CD4-positive, alpha-beta T cell (primary cell): ENCODE measurements at regions not wholly inside any gene's neighbourhood (a gene's known extent, or its start where the extent isn't known, plus 50 kb on each side); places are given as distances from the start of the nearest gene placed in this dataset.

Source experiments
- ATAC-seq: fragments of 200-7000 bp; cut with Tn5 transposase; one replicate; pipeline ENCODE4 v1.10.0; 2022; ENCODE audit warnings: mild to moderate bottlenecking; ENCODE audit not compliant: poor library complexity
- CTCF ChIA-PET: fragments of 350-600 bp; sonication (Branson Sonifier 250); formaldehyde crosslinking; loops from one replicate; lab custom pipeline; 2021; ENCODE audit warnings: antibody characterized with exemption, inconsistent platforms; lab: Charles Lee
- POLR2A ChIA-PET: fragments of 350-600 bp; sonication (Branson Sonifier 250); formaldehyde crosslinking; loops from one replicate; lab custom pipeline; 2021; ENCODE audit warnings: antibody characterized with exemption, inconsistent platforms; lab: Charles Lee
- DNase-seq, 14 experiments: peaks; one replicate each; pipeline ENCODE4 v3.0.0-alpha.2; 2013 to 2020; ENCODE audit warnings: mixed read lengths in 2 of 14
- H3K27ac ChIP-seq, 2 donors: one replicate each; pipeline versions ENCODE4 v1.5.1 to v1.7.0; 2013; ENCODE audit warnings: low read length in 2 of 2, low read depth in 1 of 2, mild to moderate bottlenecking in 1 of 2
- H3K27me3 ChIP-seq, 2 experiments: 1 replicate in 1 of 2; 2 replicates in 1 of 2; pipeline versions ENCODE4 v1.6.1 to v1.7.0; 2013; ENCODE audit warnings: low read length in 2 of 2, control low read depth in 1 of 2, mild to moderate bottlenecking in 1 of 2, moderate library complexity in 1 of 2; ENCODE audit not compliant: insufficient read depth in 2 of 2, control insufficient read depth in 1 of 2
- H3K36me3 ChIP-seq: one replicate; pipeline ENCODE4 v1.6.1; 2013; ENCODE audit warnings: low read length, control low read depth; ENCODE audit not compliant: insufficient read depth
- H3K4me1 ChIP-seq: one replicate; pipeline ENCODE4 v1.6.1; 2013; ENCODE audit warnings: low read length, control low read depth; ENCODE audit not compliant: insufficient read depth
- H3K4me3 ChIP-seq: one replicate; pipeline ENCODE4 v1.5.1; 2013; ENCODE audit warnings: mild to moderate bottlenecking, low read length, moderate library complexity
- H3K9me3 ChIP-seq, 2 experiments: 1 replicate in 1 of 2; 2 replicates in 1 of 2; pipeline versions ENCODE4 v1.6.1 to v1.7.0; 2013; ENCODE audit warnings: low read length in 2 of 2, mild to moderate bottlenecking in 2 of 2, control low read depth in 1 of 2, moderate library complexity in 1 of 2; ENCODE audit not compliant: control insufficient read depth in 1 of 2, insufficient read depth in 1 of 2
- H3K27ac Mint-ChIP-seq: one replicate; pipeline ENCODE4 v1.8.0; 2020; ENCODE audit warnings: mixed read lengths
- H3K27me3 Mint-ChIP-seq: one replicate; pipeline ENCODE4 v1.8.0; 2021; ENCODE audit warnings: mixed read lengths
- H3K36me3 Mint-ChIP-seq: one replicate; pipeline ENCODE4 v1.8.0; 2021; ENCODE audit warnings: low read depth, mixed read lengths
- H3K4me1 Mint-ChIP-seq: one replicate; pipeline ENCODE4 v1.8.0; 2021; ENCODE audit warnings: low read depth, mixed read lengths
- H3K4me3 Mint-ChIP-seq: one replicate; pipeline ENCODE4 v1.8.0; 2020; ENCODE audit warnings: mild to moderate bottlenecking, mixed read lengths
- H3K9me3 Mint-ChIP-seq: one replicate; pipeline ENCODE4 v1.8.0; 2020; ENCODE audit warnings: mixed read lengths
- intact Hi-C, 2 experiments: fragments of 100-400 bp; cut with DNase I in 1 of 2; cut with micrococcal nuclease in 1 of 2; formaldehyde crosslinking; loops; one replicate each; pipeline versions ENCODE4 v1.15.1 to v1.9.0; 2023 to 2025; cut with DNase I, micrococcal nuclease
- TF ChIP-seq, protein P1 (sequence below): fragments of 200-600 bp; IDR thresholded peaks from one replicate; pipeline ENCODE4 v1.8.0; 2022; ENCODE audit warnings: antibody characterized with exemption, mild to moderate bottlenecking

DNA sequence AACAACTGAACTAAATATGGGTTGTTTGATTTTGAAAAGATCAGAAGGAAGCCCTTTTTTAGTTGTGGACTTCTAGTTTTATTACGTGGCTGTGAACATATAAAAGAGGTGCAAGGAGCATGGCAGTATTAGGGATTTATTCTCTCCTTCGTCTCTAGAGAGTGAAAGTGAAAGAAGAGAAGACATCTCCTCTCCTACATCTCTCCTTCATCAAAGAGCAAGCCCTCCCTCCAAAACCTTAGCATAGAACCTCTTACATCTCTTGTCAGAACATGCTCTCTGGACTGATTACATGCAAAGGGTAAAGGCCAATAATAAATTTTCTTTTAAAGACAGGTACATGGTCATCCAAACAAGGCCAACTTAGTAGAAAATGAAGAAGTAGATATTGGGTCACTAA, 184.3 kb upstream of the IRX1 start:
- no peak overlapping the region for H3K4me3 Mint-ChIP-seq
- H3K27me3 Mint-ChIP-seq = no peaks in the 10 kb centered on the region
- no peak for ATAC-seq
- H3K27me3 ChIP-seq = no peaks in the 10 kb centered on the region
- no peaks in the 10 kb centered on the region for H3K4me1 ChIP-seq
- no peak overlapping the region for H3K27ac Mint-ChIP-seq
- ChIA-PET POLR2A (no interaction called here), CTCF (no interaction called here)
- no peaks in the 10 kb centered on the region for H3K36me3 ChIP-seq
- H3K9me3 Mint-ChIP-seq = peaks cover 15% of the 10 kb centered on the region
- H3K4me3 ChIP-seq = no peak overlapping the region
- peaks cover 0 to 13% of the 10 kb centered on the region in 2 experiments for H3K9me3 ChIP-seq
- intact Hi-C loops = no loop called here
- TF ChIP-seq, protein P1, sequence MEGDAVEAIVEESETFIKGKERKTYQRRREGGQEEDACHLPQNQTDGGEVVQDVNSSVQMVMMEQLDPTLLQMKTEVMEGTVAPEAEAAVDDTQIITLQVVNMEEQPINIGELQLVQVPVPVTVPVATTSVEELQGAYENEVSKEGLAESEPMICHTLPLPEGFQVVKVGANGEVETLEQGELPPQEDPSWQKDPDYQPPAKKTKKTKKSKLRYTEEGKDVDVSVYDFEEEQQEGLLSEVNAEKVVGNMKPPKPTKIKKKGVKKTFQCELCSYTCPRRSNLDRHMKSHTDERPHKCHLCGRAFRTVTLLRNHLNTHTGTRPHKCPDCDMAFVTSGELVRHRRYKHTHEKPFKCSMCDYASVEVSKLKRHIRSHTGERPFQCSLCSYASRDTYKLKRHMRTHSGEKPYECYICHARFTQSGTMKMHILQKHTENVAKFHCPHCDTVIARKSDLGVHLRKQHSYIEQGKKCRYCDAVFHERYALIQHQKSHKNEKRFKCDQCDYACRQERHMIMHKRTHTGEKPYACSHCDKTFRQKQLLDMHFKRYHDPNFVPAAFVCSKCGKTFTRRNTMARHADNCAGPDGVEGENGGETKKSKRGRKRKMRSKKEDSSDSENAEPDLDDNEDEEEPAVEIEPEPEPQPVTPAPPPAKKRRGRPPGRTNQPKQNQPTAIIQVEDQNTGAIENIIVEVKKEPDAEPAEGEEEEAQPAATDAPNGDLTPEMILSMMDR = no peak
- DNase-seq = no peak
- no peaks in the 10 kb centered on the region for H3K36me3 Mint-ChIP-seq
- H3K4me1 Mint-ChIP-seq = no peaks in the 10 kb centered on the region
- no peak overlapping the region for H3K27ac ChIP-seq

DNA sequence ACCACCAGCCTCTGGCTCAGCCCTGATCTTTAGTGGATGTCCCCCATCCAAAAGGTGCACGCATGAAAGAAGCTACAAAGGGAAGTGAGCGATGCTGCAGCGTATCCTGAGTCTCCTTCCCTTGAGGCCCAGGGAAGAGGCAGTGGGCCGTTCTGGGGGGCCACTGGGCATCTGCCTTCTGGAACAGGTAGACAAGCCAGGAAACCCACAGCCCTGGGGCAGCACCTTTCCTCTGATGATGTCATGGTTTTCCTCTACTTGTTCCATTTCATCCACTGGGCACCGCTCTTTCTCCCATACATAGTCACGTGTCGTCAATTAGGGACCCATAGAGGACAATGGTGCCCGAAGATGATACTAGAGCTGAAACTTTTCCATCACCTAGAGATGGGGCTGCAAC, 194.0 kb upstream of the IRX1 start:
- no peak overlapping the region for H3K4me3 Mint-ChIP-seq
- intact Hi-C loops = no loop called here
- ATAC-seq = no peak
- no peaks in the 10 kb centered on the region for H3K4me1 Mint-ChIP-seq
- H3K27ac Mint-ChIP-seq = no peak overlapping the region
- no peak overlapping the region for H3K4me3 ChIP-seq
- peaks cover 6 to 17% of the 10 kb centered on the region in 2 experiments for H3K9me3 ChIP-seq
- CTCF ChIA-PET = no interaction called here
- H3K27ac ChIP-seq = no peak overlapping the region
- H3K27me3 Mint-ChIP-seq = no peaks in the 10 kb centered on the region
- H3K36me3 Mint-ChIP-seq = no peaks in the 10 kb centered on the region
- H3K9me3 Mint-ChIP-seq = peaks cover 16% of the 10 kb centered on the region
- H3K27me3 ChIP-seq = no peaks in the 10 kb centered on the region
- TF ChIP-seq, protein P1 = no peak
- H3K4me1 ChIP-seq = no peaks in the 10 kb centered on the region
- POLR2A ChIA-PET = no interaction called here
- no peaks in the 10 kb centered on the region for H3K36me3 ChIP-seq
- DNase-seq = no peak

- no peak overlapping the region for H3K27ac Mint-ChIP-seq
- H3K4me3 ChIP-seq = no peak overlapping the region
- no peaks in the 10 kb centered on the region for H3K27me3 ChIP-seq
- H3K4me1 ChIP-seq = no peaks in the 10 kb centered on the region
- no peaks in the 10 kb centered on the region for H3K27me3 Mint-ChIP-seq
- ChIA-PET POLR2A (no interaction called here), CTCF (no interaction called here)
- H3K4me3 Mint-ChIP-seq = no peak overlapping the region
- H3K9me3 Mint-ChIP-seq = peaks cover 12% of the 10 kb centered on the region
- no peak for ATAC-seq
- DNase-seq = no peak
- peaks cover 6 to 17% of the 10 kb centered on the region in 2 experiments for H3K9me3 ChIP-seq
- H3K36me3 ChIP-seq = no peaks in the 10 kb centered on the region
- no peaks in the 10 kb centered on the region for H3K36me3 Mint-ChIP-seq
- intact Hi-C loops = no loop called here
- TF ChIP-seq, protein P1 = no peak
- H3K27ac ChIP-seq = no peak overlapping the region
- no peaks in the 10 kb centered on the region for H3K4me1 Mint-ChIP-seq
Observed at GRCh38 chr5:3400659-3401058, 195.0 kb upstream of the IRX1 start.
